Mucosa of descending colon (tissue), 3 donors: ENCODE measurements at regions not wholly inside any gene's neighbourhood (a gene's known extent, or its start where the extent isn't known, plus 50 kb on each side); places are given as distances from the start of the nearest gene placed in this dataset.
A peak's percentile ranks its signal among the peaks of the same experiment; 100 is the strongest.

ENCODE experiments used
- ATAC-seq: fragments of 200-7000 bp; cut with Tn5 transposase; one replicate; pipeline ENCODE4 v1.9.1; 2020; ENCODE audit warnings: mild to moderate bottlenecking, moderate library complexity
- DNase-seq, 3 donors: peaks; one replicate each; pipeline ENCODE4 v3.0.0-alpha.2; 2020
- H3K36me3 ChIP-seq: fragments of 200-600 bp; one replicate; pipeline ENCODE4 v1.8.0; 2021; ENCODE audit warnings: low read depth, mild to moderate bottlenecking
- H3K4me1 ChIP-seq: fragments of 200-600 bp; one replicate; pipeline ENCODE4 v1.8.0; 2021; ENCODE audit warnings: low read depth, mild to moderate bottlenecking
- H3K4me3 ChIP-seq: fragments of 200-600 bp; one replicate; pipeline ENCODE4 v1.8.0; 2021; ENCODE audit warnings: mild to moderate bottlenecking
- H3K9me3 ChIP-seq: fragments of 200-600 bp; one replicate; pipeline ENCODE4 v1.8.0; 2021; ENCODE audit warnings: mild to moderate bottlenecking
- CTCF ChIP-seq: fragments of 200-600 bp; IDR thresholded peaks from one replicate; pipeline ENCODE4 v1.8.0; 2022; ENCODE audit warnings: antibody characterized with exemption, mild to moderate bottlenecking
- intact Hi-C, 2 donors: fragments of 100-400 bp; cut with DNase I in 1 of 2; cut with micrococcal nuclease in 1 of 2; formaldehyde crosslinking; loops; one replicate each; pipeline versions ENCODE4 v1.11.0 to v1.11.1; 2022; cut with DNase I, micrococcal nuclease
- donor health status: DM: no; HTN: no; CAD: no; lungs with moderate emphysema.
- donor health status: DM: no; HTN: no; CAD: no.
- donor health status: DM: no; HTN: yes; CAD: no.

- TF ChIP-seq CTCF, result no peak
- Histone ChIP-seq H3K4me3 (no peak overlapping the region), H3K4me1 (peaks cover 34% of the 10 kb centered on the region), H3K9me3 (no peaks in the 10 kb centered on the region), H3K36me3 (no peaks in the 10 kb centered on the region)
- DNase-seq, result no peak
- intact Hi-C loops, result no loop called here
- ATAC-seq, result no peak
Measured at GRCh38 chr6:165844232-165844631, 181.2 kb upstream of the PDE10A start.

- Histone ChIP-seq H3K36me3 (no peaks in the 10 kb centered on the region), H3K4me1 (peaks cover 34% of the 10 kb centered on the region), H3K9me3 (no peaks in the 10 kb centered on the region), H3K4me3 (no peak overlapping the region)
- intact Hi-C loops, result no loop called here
- ATAC-seq, result no peak
- TF ChIP-seq CTCF, result no peak
- no peak for DNase-seq
Measured at GRCh38 chr6:165843568-165844113, 180.6 kb upstream of the PDE10A start.

- Histone ChIP-seq H3K9me3 (no peaks in the 10 kb centered on the region), H3K36me3 (no peaks in the 10 kb centered on the region), H3K4me3 (no peak overlapping the region), H3K4me1 (peaks cover 34% of the 10 kb centered on the region)
- DNase-seq, result peak in 2 of 3 donors; percentile 62 to 68
- no peak for TF ChIP-seq CTCF
- intact Hi-C loops, result no loop called here
- peak; percentile 72 for ATAC-seq
Measured at GRCh38 chr6:165843121-165843520, 180.1 kb upstream of the PDE10A start.

GRCh38 chr6:165842281-165842936, 179.4 kb upstream of the PDE10A start:
- H3K4me3 ChIP-seq, result no peak overlapping the region
- ATAC-seq (peak; percentile 31), DNase-seq (peak in 1 of 3 donors; percentile 18)
- no peak for TF ChIP-seq CTCF
- H3K4me1 ChIP-seq, result peaks cover 29% of the 10 kb centered on the region
- intact Hi-C loops, result no loop called here
- no peaks in the 10 kb centered on the region for H3K9me3 ChIP-seq
- H3K36me3 ChIP-seq, result no peaks in the 10 kb centered on the region

GRCh38 chr6:165841153-165841558, 178.1 kb upstream of the PDE10A start:
- Histone ChIP-seq H3K9me3 (no peaks in the 10 kb centered on the region), H3K4me1 (peaks cover 17% of the 10 kb centered on the region), H3K4me3 (no peak overlapping the region), H3K36me3 (no peaks in the 10 kb centered on the region)
- intact Hi-C loops, result no loop called here
- ATAC-seq (no peak), DNase-seq (no peak)
- no peak for TF ChIP-seq CTCF
